GM12865 (cell line): ENCODE measurements at regions not wholly inside any gene's neighbourhood (a gene's known extent, or its start where the extent isn't known, plus 50 kb on each side); places are given as distances from the start of the nearest gene placed in this dataset.
"Not testable (repeated sequence)": the region's sequence is repeated elsewhere in the genome, so short reads cannot be mapped to it uniquely, and the experiment has no call there.

Experiments
- DNase-seq: peaks from one replicate; pipeline ENCODE4 v3.0.0; 2010; ENCODE audit warnings: low read depth
- H3K4me3 ChIP-seq: 2 replicates; pipeline ENCODE4 v1.5.1; 2011; ENCODE audit warnings: mild to moderate bottlenecking, low read depth, low read length, control low read depth
- TF ChIP-seq, protein P1 (sequence below): IDR thresholded peaks from 2 replicates; pipeline ENCODE4 v1.5.1; 2011; ENCODE audit warnings: low read length, control low read depth, low read depth, inconsistent platforms; ENCODE audit not compliant: insufficient read depth; ENCODE audit errors: missing control alignments

DNA sequence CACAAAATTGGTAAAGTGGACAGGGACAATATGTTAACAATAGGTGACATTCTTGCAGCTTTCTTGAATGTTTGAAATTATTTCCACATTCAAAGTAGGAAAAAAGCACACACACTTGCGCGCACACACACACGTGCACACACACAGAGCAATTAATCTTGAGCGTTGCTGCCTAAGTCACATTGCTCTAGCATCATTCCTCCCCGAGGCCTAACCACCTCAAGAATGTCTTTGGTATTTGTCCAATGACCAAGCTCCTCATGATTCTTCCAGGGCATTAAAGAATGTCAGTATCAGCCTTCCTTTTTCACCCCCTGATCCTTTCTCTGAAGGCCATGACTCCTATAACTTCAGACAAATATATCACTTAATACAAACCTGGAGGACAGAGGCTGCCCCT is 198.1 kb downstream of the NPR3 start:
- TF ChIP-seq, protein P1, sequence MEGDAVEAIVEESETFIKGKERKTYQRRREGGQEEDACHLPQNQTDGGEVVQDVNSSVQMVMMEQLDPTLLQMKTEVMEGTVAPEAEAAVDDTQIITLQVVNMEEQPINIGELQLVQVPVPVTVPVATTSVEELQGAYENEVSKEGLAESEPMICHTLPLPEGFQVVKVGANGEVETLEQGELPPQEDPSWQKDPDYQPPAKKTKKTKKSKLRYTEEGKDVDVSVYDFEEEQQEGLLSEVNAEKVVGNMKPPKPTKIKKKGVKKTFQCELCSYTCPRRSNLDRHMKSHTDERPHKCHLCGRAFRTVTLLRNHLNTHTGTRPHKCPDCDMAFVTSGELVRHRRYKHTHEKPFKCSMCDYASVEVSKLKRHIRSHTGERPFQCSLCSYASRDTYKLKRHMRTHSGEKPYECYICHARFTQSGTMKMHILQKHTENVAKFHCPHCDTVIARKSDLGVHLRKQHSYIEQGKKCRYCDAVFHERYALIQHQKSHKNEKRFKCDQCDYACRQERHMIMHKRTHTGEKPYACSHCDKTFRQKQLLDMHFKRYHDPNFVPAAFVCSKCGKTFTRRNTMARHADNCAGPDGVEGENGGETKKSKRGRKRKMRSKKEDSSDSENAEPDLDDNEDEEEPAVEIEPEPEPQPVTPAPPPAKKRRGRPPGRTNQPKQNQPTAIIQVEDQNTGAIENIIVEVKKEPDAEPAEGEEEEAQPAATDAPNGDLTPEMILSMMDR, result no peak
- H3K4me3 ChIP-seq, result no peak overlapping the region
- DNase-seq, result no peak

DNA sequence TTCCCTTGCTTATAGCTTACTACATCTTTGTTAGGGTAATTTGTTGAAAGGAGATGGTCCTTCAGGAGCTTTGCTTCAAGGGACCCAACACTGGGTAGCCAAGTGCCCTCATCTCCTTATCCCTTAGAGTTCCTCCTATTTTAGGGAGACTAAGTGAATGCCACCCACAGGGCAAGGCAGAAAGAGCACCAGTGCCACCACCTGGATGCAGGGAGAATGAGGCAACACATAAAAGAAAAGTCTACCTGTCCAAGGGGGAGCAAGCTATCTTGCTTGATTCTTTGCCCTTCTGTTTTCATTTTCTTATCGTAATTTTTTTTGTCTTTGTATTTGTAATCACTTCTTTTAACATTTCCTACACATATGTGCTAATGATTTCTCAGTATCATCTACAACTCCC is 205.5 kb downstream of the NPR3 start:
- TF ChIP-seq, protein P1, result peak; percentile 25
- DNase-seq, result peak; percentile 4
- H3K4me3 ChIP-seq, result no peak overlapping the region

- TF ChIP-seq, protein P1, result no peak
- DNase-seq, result no peak
- H3K4me3 ChIP-seq, result no peak overlapping the region
These were observed 217.6 kb downstream of the NPR3 start for GRCh38 chr5:32928761-32929160.

- DNase-seq, H3K4me3 ChIP-seq: not testable (repeated sequence)
These were observed 220.3 kb downstream of the NPR3 start for GRCh38 chr5:32931438-32931837.

- TF ChIP-seq, protein P1, result no peak
- DNase-seq, result no peak
- no peak overlapping the region for H3K4me3 ChIP-seq
These were observed 221.3 kb downstream of the NPR3 start for GRCh38 chr5:32932241-32932935.

DNA sequence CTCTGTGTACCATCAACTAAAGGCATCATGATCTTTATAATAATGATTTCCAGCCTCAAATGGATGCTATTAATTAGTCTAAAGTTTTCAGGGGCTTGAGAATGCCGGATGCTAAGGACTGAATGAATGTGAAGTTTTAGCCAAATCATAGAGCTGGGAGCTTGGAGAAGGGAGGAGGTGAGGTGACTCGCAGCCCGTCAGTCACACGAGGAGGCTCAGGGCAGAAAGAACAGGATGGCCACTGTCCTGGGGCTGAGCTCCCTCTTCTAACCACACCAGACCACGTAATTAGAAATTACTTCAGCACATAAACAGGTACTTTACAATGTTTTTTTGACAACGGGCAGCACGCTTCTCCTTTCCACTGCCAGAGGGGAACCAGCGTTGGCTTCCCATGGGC is 222.6 kb downstream of the NPR3 start:
- no peak overlapping the region for H3K4me3 ChIP-seq
- DNase-seq, result no peak
- TF ChIP-seq, protein P1, result no peak

DNA sequence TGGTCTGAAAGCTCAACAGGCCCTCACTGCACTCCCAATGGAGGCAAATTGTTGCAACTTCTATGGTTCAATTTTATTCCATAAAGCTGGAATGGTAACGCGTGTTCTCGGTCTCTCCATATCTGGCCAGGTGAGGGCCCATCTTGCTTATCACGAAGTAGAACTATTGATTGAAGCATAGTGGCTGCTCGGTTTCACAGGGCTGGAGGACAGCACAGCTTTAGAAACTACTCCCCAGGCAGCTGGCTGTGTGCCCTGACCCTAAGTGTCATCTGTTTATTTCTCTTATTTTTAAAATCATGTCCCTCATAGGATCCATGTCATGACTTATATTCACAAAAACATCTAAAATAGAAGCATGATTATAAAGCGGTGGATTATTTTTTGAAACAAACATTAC is 223.4 kb downstream of the NPR3 start:
- TF ChIP-seq, protein P1, result no peak
- DNase-seq, result no peak
- H3K4me3 ChIP-seq, result no peak overlapping the region

DNA sequence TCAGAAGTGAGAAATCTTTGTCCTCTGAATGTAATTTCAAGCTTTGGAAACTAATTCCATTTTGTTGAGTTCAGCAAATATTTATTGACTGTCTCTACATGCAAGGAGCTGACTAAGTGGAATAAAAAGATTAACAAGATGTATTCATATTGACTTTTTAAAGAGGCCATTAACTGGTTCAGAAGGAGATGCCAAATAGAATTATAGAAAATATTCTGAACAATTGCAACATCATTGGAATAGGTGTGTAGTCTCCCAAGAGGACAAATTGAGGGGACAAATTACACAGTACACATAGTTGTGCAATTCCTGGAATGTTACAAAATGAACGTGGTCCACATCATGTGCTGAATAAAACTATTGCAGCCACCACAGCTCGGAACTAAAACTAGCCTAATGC is 224.2 kb downstream of the NPR3 start:
- no peak for DNase-seq
- TF ChIP-seq, protein P1, result no peak
- H3K4me3 ChIP-seq, result no peak overlapping the region
